GM06990 (cell line): ENCODE measurements at regions not wholly inside any gene's neighbourhood (a gene's known extent, or its start where the extent isn't known, plus 50 kb on each side); places are given as distances from the start of the nearest gene placed in this dataset.

Experiments
- DNase-seq: peaks from one replicate; pipeline ENCODE4 v3.0.0-alpha.2; 2011; ENCODE audit not compliant: insufficient read length; ENCODE audit errors: extremely low read depth
- H3K27me3 ChIP-seq: replicated peaks from 2 replicates; pipeline ENCODE4 v1.6.0; 2011; ENCODE audit warnings: low read length; ENCODE audit not compliant: control insufficient read depth, insufficient read depth
- H3K36me3 ChIP-seq: 2 replicates; pipeline ENCODE4 v1.5.1; 2011; ENCODE audit warnings: low read length; ENCODE audit not compliant: control insufficient read depth, insufficient read depth
- H3K4me3 ChIP-seq: replicated peaks from 2 replicates; pipeline ENCODE4 v1.5.1; 2011; ENCODE audit warnings: low read depth, mild to moderate bottlenecking, control low read depth, low read length
- TF ChIP-seq, protein P1 (sequence below): IDR thresholded peaks from 2 replicates; pipeline ENCODE4 v1.5.1; 2011; ENCODE audit warnings: low read length, control low read depth, mild to moderate bottlenecking, inconsistent platforms; ENCODE audit not compliant: insufficient read depth, poor library complexity, severe bottlenecking

DNA sequence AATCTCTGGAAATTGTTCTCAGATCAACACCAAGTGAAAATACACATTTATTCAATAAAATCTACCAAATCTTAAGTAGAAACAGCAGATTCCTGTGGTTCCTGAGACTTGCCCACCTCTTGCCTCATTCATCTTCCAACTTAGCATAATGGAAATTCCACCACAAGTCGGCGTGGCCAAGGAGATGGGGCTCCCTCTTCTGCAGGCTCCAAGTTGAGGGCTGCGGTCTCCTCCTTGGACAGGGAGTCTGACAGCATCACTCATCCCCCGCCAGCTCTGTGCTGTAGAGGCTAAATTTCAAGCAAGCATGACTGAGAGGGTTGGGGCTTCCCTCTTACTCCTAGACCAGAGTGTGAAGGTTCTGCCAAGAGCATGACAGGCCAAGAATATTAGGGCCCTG is 273.7 kb downstream of the DIRAS2 start:
- H3K4me3 ChIP-seq: no peak overlapping the region
- H3K27me3 ChIP-seq: no peaks in the 10 kb centered on the region
- no peaks in the 10 kb centered on the region for H3K36me3 ChIP-seq
- DNase-seq: no peak
- TF ChIP-seq, protein P1, sequence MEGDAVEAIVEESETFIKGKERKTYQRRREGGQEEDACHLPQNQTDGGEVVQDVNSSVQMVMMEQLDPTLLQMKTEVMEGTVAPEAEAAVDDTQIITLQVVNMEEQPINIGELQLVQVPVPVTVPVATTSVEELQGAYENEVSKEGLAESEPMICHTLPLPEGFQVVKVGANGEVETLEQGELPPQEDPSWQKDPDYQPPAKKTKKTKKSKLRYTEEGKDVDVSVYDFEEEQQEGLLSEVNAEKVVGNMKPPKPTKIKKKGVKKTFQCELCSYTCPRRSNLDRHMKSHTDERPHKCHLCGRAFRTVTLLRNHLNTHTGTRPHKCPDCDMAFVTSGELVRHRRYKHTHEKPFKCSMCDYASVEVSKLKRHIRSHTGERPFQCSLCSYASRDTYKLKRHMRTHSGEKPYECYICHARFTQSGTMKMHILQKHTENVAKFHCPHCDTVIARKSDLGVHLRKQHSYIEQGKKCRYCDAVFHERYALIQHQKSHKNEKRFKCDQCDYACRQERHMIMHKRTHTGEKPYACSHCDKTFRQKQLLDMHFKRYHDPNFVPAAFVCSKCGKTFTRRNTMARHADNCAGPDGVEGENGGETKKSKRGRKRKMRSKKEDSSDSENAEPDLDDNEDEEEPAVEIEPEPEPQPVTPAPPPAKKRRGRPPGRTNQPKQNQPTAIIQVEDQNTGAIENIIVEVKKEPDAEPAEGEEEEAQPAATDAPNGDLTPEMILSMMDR: no peak

DNA sequence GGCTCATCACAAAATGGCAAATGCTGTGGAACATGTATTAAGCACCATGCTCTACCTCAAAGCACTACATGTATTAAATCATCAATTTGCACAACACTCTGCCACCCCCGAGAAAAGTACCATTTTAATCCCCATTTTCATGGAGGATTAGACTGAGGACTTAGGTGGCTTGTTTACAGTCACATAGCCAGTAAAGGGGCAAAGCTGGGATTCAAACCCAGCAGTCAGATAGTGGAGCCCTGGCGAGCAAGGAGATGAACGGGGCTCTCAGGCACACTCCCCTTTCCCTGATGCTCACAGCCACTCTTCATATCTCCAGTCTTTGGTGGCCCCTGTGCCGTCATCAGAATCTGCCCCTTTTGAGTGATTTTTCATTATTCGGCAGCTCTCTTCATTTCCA is 262.9 kb downstream of the DIRAS2 start:
- DNase-seq: no peak
- no peaks in the 10 kb centered on the region; the same call in 1 of the 2 replicates for H3K27me3 ChIP-seq
- H3K36me3 ChIP-seq: no peaks in the 10 kb centered on the region
- no peak overlapping the region for H3K4me3 ChIP-seq
- TF ChIP-seq, protein P1: no peak

GRCh38 chr9:90385146-90385545 is 257.5 kb downstream of the DIRAS2 start:
- TF ChIP-seq, protein P1: no peak
- Histone ChIP-seq H3K36me3 (no peaks in the 10 kb centered on the region), H3K4me3 (no peak overlapping the region), H3K27me3 (no peaks in the 10 kb centered on the region)
- no peak for DNase-seq

GRCh38 chr9:90393365-90394152 is 249.1 kb downstream of the DIRAS2 start:
- no peak for DNase-seq
- Histone ChIP-seq H3K36me3 (no peaks in the 10 kb centered on the region), H3K27me3 (no peaks in the 10 kb centered on the region), H3K4me3 (no peak overlapping the region)
- TF ChIP-seq, protein P1: no peak

DNA sequence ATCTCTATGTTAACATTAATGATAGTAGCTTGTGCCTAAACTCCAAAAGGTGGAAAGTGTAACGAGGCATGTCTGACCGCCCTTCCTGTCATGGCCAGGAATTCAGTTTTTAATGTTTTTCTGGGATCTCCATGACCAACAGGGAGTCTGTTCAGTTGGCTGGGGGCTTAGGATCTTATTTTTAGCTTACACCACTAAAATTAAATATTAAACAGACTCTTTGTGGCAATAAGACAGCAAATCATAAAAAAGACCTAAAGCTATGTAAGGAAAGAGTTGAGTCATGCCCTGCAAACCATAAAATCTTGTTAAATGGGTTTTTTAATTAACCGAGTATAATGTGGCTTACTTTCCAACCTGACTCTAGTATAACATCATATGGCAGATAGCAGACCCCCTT is 247.8 kb downstream of the DIRAS2 start:
- no peak overlapping the region for H3K4me3 ChIP-seq
- H3K27me3 ChIP-seq: no peaks in the 10 kb centered on the region
- DNase-seq: no peak
- TF ChIP-seq, protein P1: no peak
- H3K36me3 ChIP-seq: no peaks in the 10 kb centered on the region
